HPDE6-E6E7 (cell line): ENCODE measurements at regions not wholly inside any gene's neighbourhood (a gene's known extent, or its start where the extent isn't known, plus 50 kb on each side); places are given as distances from the start of the nearest gene placed in this dataset.

Experiments used
- DNase-seq: peaks from one replicate; pipeline ENCODE4 v3.0.0; 2011; ENCODE audit warnings: missing footprints; ENCODE audit errors: extremely low spot score

- DNase-seq: no peak
Measured at GRCh38 chr2:209367075-209367747, 56.6 kb upstream of the MAP2 start.

- no peak for DNase-seq
Measured at GRCh38 chr2:209368406-209368805, 55.4 kb upstream of the MAP2 start.

GRCh38 chr2:209368914-209369313, 54.9 kb upstream of the MAP2 start:
- peak; percentile 81 for DNase-seq

GRCh38 chr2:209369656-209370055, 54.2 kb upstream of the MAP2 start:
- DNase-seq: no peak

GRCh38 chr2:209371407-209371806, 52.4 kb upstream of the MAP2 start:
- DNase-seq: no peak
